ENCODE measurements at regions not wholly inside any gene's neighbourhood (a gene's known extent, or its start where the extent isn't known, plus 50 kb on each side); places are given as distances from the start of the nearest gene placed in this dataset.

- Histone ChIP-seq H3K23ac (ENCODE audit: insufficient read length) (no peak overlapping the region), H2BK5ac (ENCODE audit: low read depth, low read length) (no peak overlapping the region), H3K23me2 (ENCODE audit: low read depth, low read length) (no peaks in the 10 kb centered on the region), H3K4me1 (replicated peaks in 1 of 4; ENCODE audit: control insufficient read depth in 3 of 4, insufficient read depth in 4 of 4, low read length in 3 of 4) (no peaks in the 10 kb centered on the region), H3K27ac (ENCODE audit: low read depth, low read length) (no peak overlapping the region), H2AK5ac (ENCODE audit: low read depth, low read length) (no peak overlapping the region), H4K5ac (ENCODE audit: insufficient read length, low read depth, low read length) (no peak overlapping the region), H3K9ac (replicated peaks in 1 of 4; ENCODE audit: extremely low read depth in 1 of 4, low read depth in 3 of 4, low read length in 3 of 4) (no peak overlapping the region), H3K4me3 (ENCODE audit: extremely low read depth in 1 of 4, insufficient read depth in 2 of 4, low read depth in 3 of 4, low read length in 4 of 4) (no peak overlapping the region), H3K79me2 (ENCODE audit: control insufficient read depth in 1 of 2, insufficient read depth in 2 of 2, low read length in 2 of 2) (no peaks in the 10 kb centered on the region), H3K79me1 (ENCODE audit: low read depth, low read length) (no peaks in the 10 kb centered on the region), H3K9me3 (ENCODE audit: insufficient read depth in 2 of 2, low read depth in 1 of 2, low read length in 1 of 2) (no peaks in the 10 kb centered on the region), H3K4ac (replicated peaks; ENCODE audit: insufficient read length, low read depth, low read length) (no peak overlapping the region), H2BK15ac (ENCODE audit: low read length) (no peak overlapping the region), H3K14ac (ENCODE audit: insufficient read length) (no peak overlapping the region), H2BK120ac (replicated peaks; ENCODE audit: low read depth, low read length) (no peak overlapping the region), H3K56ac (replicated peaks; ENCODE audit: insufficient read length, low read depth, low read length) (no peak overlapping the region), H3K4me2 (ENCODE audit: insufficient read depth in 1 of 2, low read depth in 2 of 2, low read length in 2 of 2) (no peak overlapping the region), H4K8ac (ENCODE audit: extremely low read depth, insufficient read depth, low read length) (no peak overlapping the region), H2BK12ac (ENCODE audit: low read depth, low read length) (no peak overlapping the region), H3K27me3 (replicated peaks in 1 of 4; ENCODE audit: control insufficient read depth in 3 of 4, extremely low read depth in 1 of 4, insufficient read depth in 3 of 4, low read length in 3 of 4) (no peaks in the 10 kb centered on the region), H2BK20ac (ENCODE audit: low read length) (no peak overlapping the region), H4K91ac (replicated peaks; ENCODE audit: insufficient read length, low read length) (no peak overlapping the region), H3K18ac (ENCODE audit: extremely low read depth, low read length) (no peak overlapping the region), H4K20me1 (replicated peaks in 1 of 2; ENCODE audit: control insufficient read depth in 1 of 2, insufficient read depth in 2 of 2, low read length in 2 of 2) (no peaks in the 10 kb centered on the region), H2AFZ (ENCODE audit: low read length) (no peak overlapping the region), H3K36me3 (ENCODE audit: control insufficient read depth in 2 of 4, insufficient read depth in 4 of 4, low read length in 3 of 4) (no peaks in the 10 kb centered on the region)
- ChIA-PET POLR2A (ENCODE audit: partially characterized antibody) (no interaction called here), CTCF (ENCODE audit: partially characterized antibody) (no interaction called here)
- FAIRE-seq, result no peak
- no peak for DNase-seq (ENCODE audit: low read depth in 1 of 2, low spot score in 2 of 2)
- WGBS, 2 experiments (ENCODE audit: extremely low coverage in 1 of 2, insufficient coverage in 1 of 2, insufficient read length in 1 of 2, insufficient replicate concordance in 2 of 2, low coverage in 1 of 2, low lambda C conversion rate in 2 of 2, missing lambda C conversion rate in 1 of 2), result 96% methylated on average over 4 of the region's 4 CpGs; no CpG with 5 or more reads in 1 of the 2 experiments
- TF ChIP-seq ASH2L (IDR thresholded peaks at IDR 0.05; ENCODE audit: low read length), result no peak
- TF ChIP-seq TEAD4 (IDR thresholded peaks at IDR 0.05; ENCODE audit: low read depth, low read length), result no peak
- TF ChIP-seq CREB1 (IDR thresholded peaks at IDR 0.05), result no peak
- no peak for TF ChIP-seq SP4 (IDR thresholded peaks at IDR 0.05; ENCODE audit: low read length)
- TF ChIP-seq TAF1 (IDR thresholded peaks at IDR 0.05; ENCODE audit: low read depth, low read length), result no peak
- TF ChIP-seq GABPA (IDR thresholded peaks at IDR 0.05; ENCODE audit: borderline replicate concordance, insufficient read depth, low read length), result no peak
- no peak for TF ChIP-seq CBX8 (IDR thresholded peaks at IDR 0.05; ENCODE audit: borderline replicate concordance, low read depth, low read length)
- no peak for TF ChIP-seq E2F6 (IDR thresholded peaks at IDR 0.05)
- no peak for TF ChIP-seq SAP30 (IDR thresholded peaks at IDR 0.05; ENCODE audit: insufficient read depth, insufficient replicate concordance, low read length)
- no peak for TF ChIP-seq EP300 (IDR thresholded peaks at IDR 0.05; ENCODE audit: borderline replicate concordance in 1 of 2, low read depth in 2 of 2, low read length in 2 of 2)
- no peak for TF ChIP-seq BRCA1 (IDR thresholded peaks at IDR 0.05; ENCODE audit: low read depth, low read length)
- no peak for TF ChIP-seq BACH1 (IDR thresholded peaks at IDR 0.05; ENCODE audit: low read length)
- TF ChIP-seq YY1 (IDR thresholded peaks at IDR 0.05; ENCODE audit: low read depth, low read length), result no peak
- no peak for TF ChIP-seq CHD1 (IDR thresholded peaks at IDR 0.05; ENCODE audit: low read depth, low read length)
- no peak for TF ChIP-seq CEBPB (IDR thresholded peaks at IDR 0.05; ENCODE audit: low read depth, low read length)
- TF ChIP-seq SUZ12 (IDR thresholded peaks at IDR 0.05; ENCODE audit: low read length), result no peak
These were observed 390.9 kb downstream of the CDH7 start for GRCh38 chr18:66141716-66142115.
